Gastrocnemius medialis (tissue), 4 donors: ENCODE measurements at regions not wholly inside any gene's neighbourhood (a gene's known extent, or its start where the extent isn't known, plus 50 kb on each side); places are given as distances from the start of the nearest gene placed in this dataset.

ENCODE experiments used
- CTCF ChIP-seq, 5 experiments: fragments of 450-650 bp in 3 of 5; fragments of 200-600 bp in 2 of 5; sonication (generic) in 2 of 5; IDR thresholded peaks in 4 of 5; conservative IDR thresholded peaks in 1 of 5; 1 replicate in 4 of 5; 2 replicates in 1 of 5; pipeline ENCODE4 v1.5.1; 2016 to 2019; ENCODE audit warnings: antibody characterized with exemption in 5 of 5, mild to moderate bottlenecking in 3 of 5, moderate library complexity in 3 of 5
- POLR2A ChIP-seq, 2 donors: fragments of 450-650 bp; IDR thresholded peaks; one replicate each; pipeline ENCODE4 v1.6.1; 2017; ENCODE audit warnings: antibody characterized with exemption in 2 of 2, mild to moderate bottlenecking in 2 of 2, moderate library complexity in 2 of 2

- TF ChIP-seq POLR2A (IDR thresholded peaks at IDR 0.05) (no peak), CTCF (IDR thresholded peaks at IDR 0.05 in 4 of 5, conservative IDR thresholded peaks at IDR 0.05 in 1 of 5) (no peak)
Observed at GRCh38 chr1:217993439-217993838, 291.7 kb upstream of the RRP15 start.
